ENCODE measurements at regions not wholly inside any gene's neighbourhood (a gene's known extent, or its start where the extent isn't known, plus 50 kb on each side); places are given as distances from the start of the nearest gene placed in this dataset.

DNA sequence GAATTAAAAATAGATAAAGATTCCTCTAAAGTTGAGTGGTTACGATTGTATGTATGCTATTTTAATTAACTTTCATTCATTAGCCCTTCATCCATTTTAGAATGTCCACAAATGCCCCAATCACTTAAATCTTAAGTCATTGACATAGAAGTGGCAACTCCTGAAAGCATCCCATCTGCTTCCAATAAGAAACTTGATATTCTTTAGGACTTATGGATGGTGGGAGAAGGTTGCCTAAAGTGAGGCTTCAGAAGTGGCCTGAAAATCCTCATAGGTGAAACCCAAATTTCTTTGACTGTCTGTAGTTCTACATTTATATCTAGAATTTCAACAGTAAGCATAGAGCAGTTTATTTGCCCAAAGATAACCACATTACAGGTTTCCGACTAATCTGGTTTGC is 161.7 kb upstream of the HMGA2 start:
- Histone ChIP-seq H3K27me3 (ENCODE audit: control insufficient read depth, insufficient read depth, low read length) (no peaks in the 10 kb centered on the region), H3K36me3 (ENCODE audit: control insufficient read depth, insufficient read depth, low read length) (no peaks in the 10 kb centered on the region), H3K4me3 (ENCODE audit: low read depth in 2 of 2, low read length in 2 of 2) (no peak overlapping the region), H3K4me1 (ENCODE audit: control insufficient read depth, insufficient read depth, low read length) (no peaks in the 10 kb centered on the region), H3K9me3 (ENCODE audit: control insufficient read depth, insufficient read depth, low read depth, low read length) (peaks cover 17% of the 10 kb centered on the region; the same call in 1 of the 2 replicates), H3K27ac (ENCODE audit: low read length) (no peak overlapping the region)
- intact Hi-C loops (cut with micrococcal nuclease; ENCODE audit: unreplicated experiment): no loop called here
- CTCF ChIA-PET: no interaction called here
- POLR2A ChIA-PET: no interaction called here
- no TSS peak for BruUV-seq (replicated peaks)
- TF ChIP-seq, protein P1, sequence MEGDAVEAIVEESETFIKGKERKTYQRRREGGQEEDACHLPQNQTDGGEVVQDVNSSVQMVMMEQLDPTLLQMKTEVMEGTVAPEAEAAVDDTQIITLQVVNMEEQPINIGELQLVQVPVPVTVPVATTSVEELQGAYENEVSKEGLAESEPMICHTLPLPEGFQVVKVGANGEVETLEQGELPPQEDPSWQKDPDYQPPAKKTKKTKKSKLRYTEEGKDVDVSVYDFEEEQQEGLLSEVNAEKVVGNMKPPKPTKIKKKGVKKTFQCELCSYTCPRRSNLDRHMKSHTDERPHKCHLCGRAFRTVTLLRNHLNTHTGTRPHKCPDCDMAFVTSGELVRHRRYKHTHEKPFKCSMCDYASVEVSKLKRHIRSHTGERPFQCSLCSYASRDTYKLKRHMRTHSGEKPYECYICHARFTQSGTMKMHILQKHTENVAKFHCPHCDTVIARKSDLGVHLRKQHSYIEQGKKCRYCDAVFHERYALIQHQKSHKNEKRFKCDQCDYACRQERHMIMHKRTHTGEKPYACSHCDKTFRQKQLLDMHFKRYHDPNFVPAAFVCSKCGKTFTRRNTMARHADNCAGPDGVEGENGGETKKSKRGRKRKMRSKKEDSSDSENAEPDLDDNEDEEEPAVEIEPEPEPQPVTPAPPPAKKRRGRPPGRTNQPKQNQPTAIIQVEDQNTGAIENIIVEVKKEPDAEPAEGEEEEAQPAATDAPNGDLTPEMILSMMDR (IDR thresholded peaks at IDR 0.05): no peak
- no peak for TF ChIP-seq TCF7L2 (IDR thresholded peaks at IDR 0.05; ENCODE audit: low read depth, low read length)
- no peak for TF ChIP-seq SIN3A (IDR thresholded peaks at IDR 0.05; ENCODE audit: borderline replicate concordance, insufficient read depth, low read depth, low read length)
- no peak for TF ChIP-seq POLR2AphosphoS5 (IDR thresholded peaks at IDR 0.05; ENCODE audit: low read depth, low read length)
- no peak for TF ChIP-seq REST (IDR thresholded peaks at IDR 0.05; ENCODE audit: insufficient read depth in 1 of 2, low read depth in 2 of 2, low read length in 1 of 2)
- in situ Hi-C loops (cut with HindIII; ENCODE audit: low pct_unique_long_range_greater_than_20kb, low sequenced_read_pairs): no loop called here
- ATAC-seq (no peak), DNase-seq (ENCODE audit: low read depth, low spot score) (no peak)

DNA sequence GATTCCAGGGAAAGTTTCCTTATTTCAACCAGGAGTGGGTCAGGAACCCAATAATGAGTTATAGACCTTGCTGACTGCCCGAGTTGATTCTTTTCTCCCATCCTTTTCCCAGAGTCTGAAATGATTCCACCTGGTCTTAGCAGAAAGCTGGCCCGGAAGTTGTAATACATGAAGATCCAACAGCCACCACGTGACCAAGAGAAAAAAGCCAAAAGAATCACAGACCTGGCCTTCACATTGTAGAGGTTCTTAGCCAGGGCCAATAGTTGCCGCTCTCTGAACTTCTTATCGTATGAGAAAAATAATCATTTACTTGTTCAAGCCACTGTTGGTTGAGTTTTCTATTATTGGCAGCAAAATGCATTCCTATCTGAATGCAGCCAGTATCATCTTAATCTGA is 161.2 kb upstream of the HMGA2 start:
- POLR2A ChIA-PET: no interaction called here
- no peak overlapping the region for H3K4me3 ChIP-seq (ENCODE audit: low read depth in 2 of 2, low read length in 2 of 2)
- ATAC-seq: no peak
- BruUV-seq (replicated peaks): no TSS peak
- in situ Hi-C loops (cut with HindIII; ENCODE audit: low pct_unique_long_range_greater_than_20kb, low sequenced_read_pairs) (no loop called here), intact Hi-C loops (cut with micrococcal nuclease; ENCODE audit: unreplicated experiment) (no loop called here)
- no peaks in the 10 kb centered on the region for H3K36me3 ChIP-seq (ENCODE audit: control insufficient read depth, insufficient read depth, low read length)
- CTCF ChIA-PET: no interaction called here
- peaks cover 17% of the 10 kb centered on the region; the same call in 1 of the 2 replicates for H3K9me3 ChIP-seq (ENCODE audit: control insufficient read depth, insufficient read depth, low read depth, low read length)
- no peak for DNase-seq (ENCODE audit: low read depth, low spot score)
- H3K4me1 ChIP-seq (ENCODE audit: control insufficient read depth, insufficient read depth, low read length): no peaks in the 10 kb centered on the region
- no peaks in the 10 kb centered on the region for H3K27me3 ChIP-seq (ENCODE audit: control insufficient read depth, insufficient read depth, low read length)
- TF ChIP-seq SIN3A (IDR thresholded peaks at IDR 0.05; ENCODE audit: borderline replicate concordance, insufficient read depth, low read depth, low read length): no peak
- no peak for TF ChIP-seq POLR2AphosphoS5 (IDR thresholded peaks at IDR 0.05; ENCODE audit: low read depth, low read length)
- TF ChIP-seq REST (IDR thresholded peaks at IDR 0.05; ENCODE audit: insufficient read depth in 1 of 2, low read depth in 2 of 2, low read length in 1 of 2): no peak
- TF ChIP-seq TCF7L2 (IDR thresholded peaks at IDR 0.05; ENCODE audit: low read depth, low read length): no peak
- TF ChIP-seq, protein P1 (IDR thresholded peaks at IDR 0.05): no peak
- no peak overlapping the region for H3K27ac ChIP-seq (ENCODE audit: low read length)

Measured in Panc1 (cell line).